HCT116 (cell line): ENCODE measurements at regions not wholly inside any gene's neighbourhood (a gene's known extent, or its start where the extent isn't known, plus 50 kb on each side); places are given as distances from the start of the nearest gene placed in this dataset.

ENCODE experiments used
- EGR1 ChIP-seq: IDR thresholded peaks from 2 replicates; pipeline ENCODE4 v1.6.1; 2012; ENCODE audit warnings: low read depth
- EZH2 ChIP-seq: fragments of 200-600 bp; sonication (generic); IDR thresholded peaks from 2 replicates; pipeline ENCODE4 v1.6.1; 2017; ENCODE audit warnings: antibody characterized with exemption, mixed run types
- EZH2phosphoT487 ChIP-seq: fragments of 200-600 bp; IDR thresholded peaks from 2 replicates; pipeline ENCODE4 v1.6.1; 2018; ENCODE audit warnings: antibody characterized with exemption, borderline replicate concordance
- POLR2A ChIP-seq: IDR thresholded peaks from 2 replicates; pipeline ENCODE4 v1.7.0; 2011; ENCODE audit warnings: borderline replicate concordance; ENCODE audit not compliant: insufficient read depth, insufficient read length; ENCODE audit errors: extremely low read depth
- POLR2AphosphoS5 ChIP-seq: IDR thresholded peaks from 2 replicates; pipeline ENCODE4 v1.6.1; 2011; ENCODE audit warnings: mild to moderate bottlenecking, low read depth, low read length, moderate library complexity
- RAD21 ChIP-seq: IDR thresholded peaks from 2 replicates; pipeline ENCODE4 v1.6.1; 2012; ENCODE audit warnings: low read depth, mild to moderate bottlenecking
- SIN3A ChIP-seq: IDR thresholded peaks from 2 replicates; pipeline ENCODE4 v1.6.1; 2012; ENCODE audit warnings: low read depth
- SP1 ChIP-seq: IDR thresholded peaks from 2 replicates; pipeline ENCODE4 v1.6.1; 2012; ENCODE audit warnings: low read depth
- TCF7L2 ChIP-seq: IDR thresholded peaks from 2 replicates; pipeline ENCODE4 v1.7.0; 2011; ENCODE audit warnings: borderline replicate concordance, inconsistent platforms; ENCODE audit not compliant: insufficient read depth, insufficient read length; ENCODE audit errors: extremely low read depth
- TF ChIP-seq, protein P1 (sequence below), 3 experiments: fragments of 200-600 bp in 1 of 3; sonication (generic) in 1 of 3; IDR thresholded peaks in 2 of 3; conservative IDR thresholded peaks in 1 of 3; 2 replicates each; pipeline ENCODE4 v1.5.1; 2012 to 2017; ENCODE audit warnings: low read depth in 2 of 3, low read length in 2 of 3, antibody characterized with exemption in 1 of 3, borderline replicate concordance in 1 of 3, control low read depth in 1 of 3, mild to moderate bottlenecking in 1 of 3, mixed read lengths in 1 of 3, mixed run types in 1 of 3, moderate library complexity in 1 of 3; ENCODE audit not compliant: insufficient read depth in 1 of 3
- TF ChIP-seq, protein P2 (sequence below): IDR thresholded peaks from 2 replicates; pipeline ENCODE4 v1.6.1; 2012
- TF ChIP-seq, protein P3 (sequence below): IDR thresholded peaks from 2 replicates; pipeline ENCODE4 v1.6.1; 2012
- TF ChIP-seq, protein P4 (sequence below): IDR thresholded peaks from 2 replicates; pipeline ENCODE4 v1.6.1; 2011; ENCODE audit warnings: mild to moderate bottlenecking, low read length, moderate library complexity; ENCODE audit not compliant: insufficient replicate concordance; ENCODE audit errors: extremely low read depth

DNA sequence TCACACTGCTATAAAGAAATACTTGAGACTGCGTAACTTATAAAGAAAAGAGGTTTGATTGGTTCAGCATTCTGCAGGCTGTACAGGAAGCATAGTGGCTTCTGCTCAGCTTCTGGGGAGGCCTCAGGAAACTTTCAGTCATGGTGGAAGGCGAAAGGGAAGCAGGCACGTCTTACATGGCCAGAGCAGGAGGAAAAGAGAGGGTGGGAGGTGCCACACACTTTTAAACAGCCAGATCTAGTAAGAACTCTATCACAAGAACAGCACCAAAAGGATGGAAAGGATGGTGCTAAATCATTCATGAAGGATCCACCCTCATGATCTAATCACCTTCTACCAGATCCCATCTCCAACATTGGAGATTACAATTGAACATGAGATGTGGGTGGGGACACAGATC, 145.5 kb upstream of the OSR1 start:
- TF ChIP-seq, protein P1, sequence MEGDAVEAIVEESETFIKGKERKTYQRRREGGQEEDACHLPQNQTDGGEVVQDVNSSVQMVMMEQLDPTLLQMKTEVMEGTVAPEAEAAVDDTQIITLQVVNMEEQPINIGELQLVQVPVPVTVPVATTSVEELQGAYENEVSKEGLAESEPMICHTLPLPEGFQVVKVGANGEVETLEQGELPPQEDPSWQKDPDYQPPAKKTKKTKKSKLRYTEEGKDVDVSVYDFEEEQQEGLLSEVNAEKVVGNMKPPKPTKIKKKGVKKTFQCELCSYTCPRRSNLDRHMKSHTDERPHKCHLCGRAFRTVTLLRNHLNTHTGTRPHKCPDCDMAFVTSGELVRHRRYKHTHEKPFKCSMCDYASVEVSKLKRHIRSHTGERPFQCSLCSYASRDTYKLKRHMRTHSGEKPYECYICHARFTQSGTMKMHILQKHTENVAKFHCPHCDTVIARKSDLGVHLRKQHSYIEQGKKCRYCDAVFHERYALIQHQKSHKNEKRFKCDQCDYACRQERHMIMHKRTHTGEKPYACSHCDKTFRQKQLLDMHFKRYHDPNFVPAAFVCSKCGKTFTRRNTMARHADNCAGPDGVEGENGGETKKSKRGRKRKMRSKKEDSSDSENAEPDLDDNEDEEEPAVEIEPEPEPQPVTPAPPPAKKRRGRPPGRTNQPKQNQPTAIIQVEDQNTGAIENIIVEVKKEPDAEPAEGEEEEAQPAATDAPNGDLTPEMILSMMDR (IDR thresholded peaks at IDR 0.05 in 2 of 3, conservative IDR thresholded peaks at IDR 0.05 in 1 of 3; ENCODE audit: borderline replicate concordance in 1 of 3, insufficient read depth in 1 of 3, low read depth in 2 of 3, low read length in 2 of 3): no peak
- TF ChIP-seq EZH2phosphoT487 (no peak), SIN3A (no peak), POLR2AphosphoS5 (no peak), TCF7L2 (no peak), EGR1 (no peak), POLR2A (no peak), EZH2 (no peak), RAD21 (no peak), SP1 (no peak)
- TF ChIP-seq, protein P2, sequence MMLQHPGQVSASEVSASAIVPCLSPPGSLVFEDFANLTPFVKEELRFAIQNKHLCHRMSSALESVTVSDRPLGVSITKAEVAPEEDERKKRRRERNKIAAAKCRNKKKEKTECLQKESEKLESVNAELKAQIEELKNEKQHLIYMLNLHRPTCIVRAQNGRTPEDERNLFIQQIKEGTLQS: no peak
- TF ChIP-seq, protein P3, sequence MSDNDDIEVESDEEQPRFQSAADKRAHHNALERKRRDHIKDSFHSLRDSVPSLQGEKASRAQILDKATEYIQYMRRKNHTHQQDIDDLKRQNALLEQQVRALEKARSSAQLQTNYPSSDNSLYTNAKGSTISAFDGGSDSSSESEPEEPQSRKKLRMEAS: no peak
- TF ChIP-seq, protein P4, sequence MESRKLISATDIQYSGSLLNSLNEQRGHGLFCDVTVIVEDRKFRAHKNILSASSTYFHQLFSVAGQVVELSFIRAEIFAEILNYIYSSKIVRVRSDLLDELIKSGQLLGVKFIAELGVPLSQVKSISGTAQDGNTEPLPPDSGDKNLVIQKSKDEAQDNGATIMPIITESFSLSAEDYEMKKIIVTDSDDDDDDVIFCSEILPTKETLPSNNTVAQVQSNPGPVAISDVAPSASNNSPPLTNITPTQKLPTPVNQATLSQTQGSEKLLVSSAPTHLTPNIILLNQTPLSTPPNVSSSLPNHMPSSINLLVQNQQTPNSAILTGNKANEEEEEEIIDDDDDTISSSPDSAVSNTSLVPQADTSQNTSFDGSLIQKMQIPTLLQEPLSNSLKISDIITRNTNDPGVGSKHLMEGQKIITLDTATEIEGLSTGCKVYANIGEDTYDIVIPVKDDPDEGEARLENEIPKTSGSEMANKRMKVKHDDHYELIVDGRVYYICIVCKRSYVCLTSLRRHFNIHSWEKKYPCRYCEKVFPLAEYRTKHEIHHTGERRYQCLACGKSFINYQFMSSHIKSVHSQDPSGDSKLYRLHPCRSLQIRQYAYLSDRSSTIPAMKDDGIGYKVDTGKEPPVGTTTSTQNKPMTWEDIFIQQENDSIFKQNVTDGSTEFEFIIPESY: no peak
